Left ventricle myocardium inferior (tissue), 1 donor: ENCODE measurements at regions not wholly inside any gene's neighbourhood (a gene's known extent, or its start where the extent isn't known, plus 50 kb on each side); places are given as distances from the start of the nearest gene placed in this dataset.

Experiments used
- DNase-seq: peaks from one replicate; pipeline ENCODE4 v3.0.0-alpha.2; 2020
- H3K27ac ChIP-seq: fragments of 200-600 bp; replicated peaks from 2 replicates; pipeline ENCODE4 v1.8.0; 2021
- H3K27me3 ChIP-seq: fragments of 200-600 bp; 2 replicates; pipeline ENCODE4 v1.8.0; 2021; ENCODE audit warnings: low read depth
- H3K36me3 ChIP-seq: fragments of 200-600 bp; 2 replicates; pipeline ENCODE4 v1.8.0; 2021
- H3K4me1 ChIP-seq: fragments of 200-600 bp; 2 replicates; pipeline ENCODE4 v1.8.0; 2021
- H3K4me3 ChIP-seq: fragments of 200-600 bp; 2 replicates; pipeline ENCODE4 v1.8.0; 2021; ENCODE audit warnings: mild to moderate bottlenecking, moderate library complexity
- H3K9me3 ChIP-seq: fragments of 200-600 bp; replicated peaks from 2 replicates; pipeline ENCODE4 v1.8.0; 2021
- intact Hi-C: fragments of 100-400 bp; cut with micrococcal nuclease; formaldehyde crosslinking; loops from one replicate; pipeline ENCODE4 v1.11.0; 2022
- TF ChIP-seq, protein P1 (sequence below): fragments of 200-600 bp; IDR thresholded peaks from 2 replicates; pipeline ENCODE4 v1.8.0; 2021; ENCODE audit warnings: antibody characterized with exemption, mild to moderate bottlenecking, borderline replicate concordance
- donor health status: DM: no; HTN: yes; CAD: no; lungs with severe emphysema.

DNA sequence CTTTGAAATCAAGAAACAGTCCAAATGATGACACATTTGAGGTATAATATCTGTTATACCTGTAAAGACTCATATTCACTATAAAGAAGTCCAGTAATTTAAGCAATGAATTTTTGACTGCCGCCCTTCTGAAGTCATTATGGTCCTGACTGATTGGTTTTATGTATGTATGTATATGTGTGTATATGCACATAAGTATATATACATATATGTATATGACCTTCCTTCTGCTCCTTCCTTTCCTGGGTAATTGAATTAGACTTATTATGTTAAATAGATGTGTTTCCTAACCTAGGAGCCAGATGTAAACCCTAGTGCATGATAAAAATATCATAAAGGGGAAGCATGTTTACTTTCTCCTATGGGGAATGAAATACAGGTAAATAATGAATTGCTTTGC lies 343.1 kb upstream of the BRINP1 start:
- H3K4me1 ChIP-seq = no peaks in the 10 kb centered on the region
- TF ChIP-seq, protein P1, sequence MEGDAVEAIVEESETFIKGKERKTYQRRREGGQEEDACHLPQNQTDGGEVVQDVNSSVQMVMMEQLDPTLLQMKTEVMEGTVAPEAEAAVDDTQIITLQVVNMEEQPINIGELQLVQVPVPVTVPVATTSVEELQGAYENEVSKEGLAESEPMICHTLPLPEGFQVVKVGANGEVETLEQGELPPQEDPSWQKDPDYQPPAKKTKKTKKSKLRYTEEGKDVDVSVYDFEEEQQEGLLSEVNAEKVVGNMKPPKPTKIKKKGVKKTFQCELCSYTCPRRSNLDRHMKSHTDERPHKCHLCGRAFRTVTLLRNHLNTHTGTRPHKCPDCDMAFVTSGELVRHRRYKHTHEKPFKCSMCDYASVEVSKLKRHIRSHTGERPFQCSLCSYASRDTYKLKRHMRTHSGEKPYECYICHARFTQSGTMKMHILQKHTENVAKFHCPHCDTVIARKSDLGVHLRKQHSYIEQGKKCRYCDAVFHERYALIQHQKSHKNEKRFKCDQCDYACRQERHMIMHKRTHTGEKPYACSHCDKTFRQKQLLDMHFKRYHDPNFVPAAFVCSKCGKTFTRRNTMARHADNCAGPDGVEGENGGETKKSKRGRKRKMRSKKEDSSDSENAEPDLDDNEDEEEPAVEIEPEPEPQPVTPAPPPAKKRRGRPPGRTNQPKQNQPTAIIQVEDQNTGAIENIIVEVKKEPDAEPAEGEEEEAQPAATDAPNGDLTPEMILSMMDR = no peak
- DNase-seq = no peak

DNA sequence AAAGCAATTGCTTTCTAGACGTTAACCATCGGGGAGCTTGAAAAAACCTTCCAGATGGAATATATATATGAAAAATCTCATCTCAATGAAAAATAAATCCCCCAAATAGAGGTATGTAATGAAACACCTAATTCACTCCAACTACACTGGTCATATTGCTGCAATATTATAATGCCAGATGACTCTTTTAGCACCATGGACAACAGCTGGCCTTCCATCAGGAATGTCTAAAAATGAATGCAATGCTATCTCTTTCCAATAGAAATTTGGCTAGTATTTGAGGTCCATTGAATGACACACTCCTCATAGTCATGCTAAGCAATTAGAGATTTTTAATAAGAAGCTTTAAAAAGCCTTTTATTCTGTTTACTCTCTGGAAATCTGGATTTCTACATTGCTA lies 340.2 kb upstream of the BRINP1 start:
- Histone ChIP-seq H3K9me3 (peaks cover 7% of the 10 kb centered on the region), H3K27me3 (peaks cover 17% of the 10 kb centered on the region), H3K4me3 (no peak overlapping the region), H3K27ac (no peak overlapping the region), H3K4me1 (no peaks in the 10 kb centered on the region), H3K36me3 (no peaks in the 10 kb centered on the region)
- intact Hi-C loops = no loop called here
- no peak for DNase-seq
- TF ChIP-seq, protein P1 = no peak

More for the DNA sequence above, 343.1 kb upstream of the BRINP1 start:
- no peak overlapping the region for H3K27ac ChIP-seq
- H3K36me3 ChIP-seq = no peaks in the 10 kb centered on the region
- peaks cover 25% of the 10 kb centered on the region for H3K27me3 ChIP-seq
- H3K4me3 ChIP-seq = no peak overlapping the region
- peaks cover 7% of the 10 kb centered on the region for H3K9me3 ChIP-seq
- intact Hi-C loops = no loop called here

DNA sequence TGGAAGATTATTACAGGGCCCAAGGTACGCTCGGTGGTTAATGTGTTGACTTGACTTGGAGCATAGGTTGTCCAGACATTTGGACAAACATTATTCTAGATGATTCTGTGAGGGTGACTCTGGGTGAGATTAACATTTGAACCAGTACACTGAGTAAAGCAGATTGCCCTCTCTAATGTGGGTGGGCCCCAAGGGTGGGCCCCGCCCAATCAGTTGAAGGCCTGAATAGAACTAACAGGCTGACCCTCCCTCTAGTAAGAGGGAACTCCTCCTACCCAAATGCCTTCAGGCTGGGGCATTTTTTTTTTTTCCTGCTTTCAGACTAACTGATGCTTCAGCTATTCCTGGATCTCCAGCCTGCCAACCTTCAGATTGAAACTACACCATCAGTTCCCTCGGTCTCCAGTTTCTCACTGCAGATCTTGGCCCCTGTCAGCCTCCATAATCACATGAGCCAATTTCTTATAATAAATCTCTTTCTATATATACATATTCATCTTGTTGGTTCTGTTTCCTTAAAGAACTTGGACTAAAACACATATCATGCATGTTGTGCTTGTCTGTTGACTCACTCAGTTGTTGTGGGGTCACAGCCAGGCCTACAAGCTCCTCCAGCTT lies 338.1 kb upstream of the BRINP1 start:
- Histone ChIP-seq H3K4me1 (no peaks in the 10 kb centered on the region), H3K27ac (no peak overlapping the region), H3K27me3 (peaks cover 11% of the 10 kb centered on the region), H3K36me3 (no peaks in the 10 kb centered on the region), H3K4me3 (no peak overlapping the region), H3K9me3 (no peaks in the 10 kb centered on the region)
- no peak for DNase-seq
- intact Hi-C loops = no loop called here
- TF ChIP-seq, protein P1 = no peak

DNA sequence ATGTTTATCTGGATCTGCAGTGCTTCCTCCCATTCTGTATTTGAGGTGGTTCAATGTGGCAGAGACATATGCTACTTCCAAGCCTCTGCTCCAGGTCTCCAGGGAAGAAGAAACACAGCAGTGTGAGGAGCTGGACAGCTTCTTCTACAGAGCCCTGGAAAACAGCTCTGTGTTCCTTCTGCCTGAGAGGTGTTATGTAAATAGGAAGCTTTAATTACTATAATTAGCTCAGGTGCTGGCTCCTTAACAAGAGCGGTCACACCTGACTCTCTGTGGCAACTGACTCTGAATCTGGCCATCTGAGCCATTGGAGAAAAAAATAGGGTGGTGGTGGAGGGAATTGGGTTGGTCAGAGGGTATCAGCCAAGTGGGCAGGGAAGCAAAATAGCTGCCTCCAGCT lies 332.4 kb upstream of the BRINP1 start:
- no peaks in the 10 kb centered on the region for H3K4me1 ChIP-seq
- no peak for DNase-seq
- no peaks in the 10 kb centered on the region for H3K36me3 ChIP-seq
- peaks cover 40% of the 10 kb centered on the region for H3K27me3 ChIP-seq
- H3K27ac ChIP-seq = no peak overlapping the region
- intact Hi-C loops = no loop called here
- H3K9me3 ChIP-seq = no peaks in the 10 kb centered on the region
- no peak overlapping the region for H3K4me3 ChIP-seq
- TF ChIP-seq, protein P1 = no peak

DNA sequence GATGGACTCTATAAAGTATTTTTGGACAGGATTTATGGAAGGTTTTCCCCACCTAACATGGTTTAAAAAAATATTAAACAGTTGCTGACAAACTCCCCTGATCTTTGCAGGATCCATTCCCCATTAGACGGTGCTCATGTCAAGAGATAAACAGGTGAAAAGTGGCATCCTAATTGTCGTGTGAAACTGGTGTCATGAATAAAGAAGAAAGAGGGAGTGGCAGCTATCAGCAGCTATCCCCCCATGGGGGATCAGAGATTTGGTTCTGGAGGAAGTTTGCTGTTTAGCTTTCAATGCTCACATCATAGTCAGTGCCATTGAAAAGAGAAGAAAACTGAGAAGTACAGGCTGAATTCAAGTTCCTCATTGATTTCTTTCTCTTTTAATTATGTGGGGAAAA lies 329.3 kb upstream of the BRINP1 start:
- intact Hi-C loops = no loop called here
- TF ChIP-seq, protein P1 = no peak
- Histone ChIP-seq H3K9me3 (no peaks in the 10 kb centered on the region), H3K27me3 (peaks cover 58% of the 10 kb centered on the region), H3K4me1 (no peaks in the 10 kb centered on the region), H3K36me3 (no peaks in the 10 kb centered on the region), H3K27ac (no peak overlapping the region), H3K4me3 (no peak overlapping the region)
- no peak for DNase-seq
